CD14-positive monocyte (primary cell): ENCODE measurements at regions not wholly inside any gene's neighbourhood (a gene's known extent, or its start where the extent isn't known, plus 50 kb on each side); places are given as distances from the start of the nearest gene placed in this dataset.

ENCODE experiments used
- DNase-seq, 3 donors: peaks; one replicate each; pipeline ENCODE4 v3.0.0-alpha.2; 2011 to 2022
- H2AFZ ChIP-seq: 2 replicates; pipeline ENCODE4 v1.6.0; 2012; ENCODE audit warnings: mild to moderate bottlenecking, low read depth, low read length, inconsistent platforms; ENCODE audit not compliant: insufficient read depth, poor library complexity, severe bottlenecking
- H3K27ac ChIP-seq, 2 donors: 1 replicate in 1 of 2; 2 replicates in 1 of 2; pipeline ENCODE4 v1.5.1; 2012 to 2013; ENCODE audit warnings: low read length in 2 of 2, control low read depth in 1 of 2, inconsistent platforms in 1 of 2, low read depth in 1 of 2, mild to moderate bottlenecking in 1 of 2
- H3K27me3 ChIP-seq, 2 donors: one replicate each; pipeline versions ENCODE4 v1.6.0 to v1.6.1; 2011 to 2013; ENCODE audit warnings: low read length in 2 of 2; ENCODE audit not compliant: control insufficient read depth in 2 of 2, insufficient read depth in 2 of 2
- H3K36me3 ChIP-seq, 2 donors: replicated peaks in 1 of 2; 1 replicate in 1 of 2; 2 replicates in 1 of 2; pipeline versions ENCODE4 v1.5.1 to v1.6.1; 2012 to 2013; ENCODE audit warnings: low read length in 2 of 2, control low read depth in 1 of 2, inconsistent platforms in 1 of 2, mild to moderate bottlenecking in 1 of 2; ENCODE audit not compliant: insufficient read depth in 2 of 2, control insufficient read depth in 1 of 2
- H3K4me1 ChIP-seq, 2 donors: 1 replicate in 1 of 2; 2 replicates in 1 of 2; pipeline versions ENCODE4 v1.5.1 to v1.6.1; 2012 to 2013; ENCODE audit warnings: low read length in 2 of 2, control low read depth in 1 of 2, inconsistent platforms in 1 of 2, mild to moderate bottlenecking in 1 of 2, moderate library complexity in 1 of 2; ENCODE audit not compliant: insufficient read depth in 2 of 2, control insufficient read depth in 1 of 2
- H3K4me2 ChIP-seq: replicated peaks from 2 replicates; pipeline ENCODE3; 2012; ENCODE audit warnings: low read length, moderate library complexity, mild to moderate bottlenecking; ENCODE audit not compliant: poor library complexity, severe bottlenecking; ENCODE audit errors: extremely low read depth
- H3K4me3 ChIP-seq, 3 experiments: fragments of 200-600 bp in 1 of 3; sonication (generic) in 1 of 3; replicated peaks in 1 of 3; 1 replicate in 2 of 3; 2 replicates in 1 of 3; pipeline ENCODE4 v1.5.1; 2011 to 2013; ENCODE audit warnings: low read length in 3 of 3, mild to moderate bottlenecking in 3 of 3, control low read depth in 2 of 3, low read depth in 2 of 3, inconsistent platforms in 1 of 3, moderate library complexity in 1 of 3
- H3K79me2 ChIP-seq: 2 replicates; pipeline ENCODE4 v1.6.0; 2012; ENCODE audit warnings: mild to moderate bottlenecking, control low read depth, inconsistent platforms, low read length, moderate library complexity; ENCODE audit not compliant: insufficient read depth
- H3K9ac ChIP-seq: 2 replicates; pipeline ENCODE4 v1.6.0; 2017; ENCODE audit warnings: low read length, mild to moderate bottlenecking; ENCODE audit not compliant: insufficient read depth, poor library complexity, severe bottlenecking
- H3K9me3 ChIP-seq, 2 donors: replicated peaks in 1 of 2; 1 replicate in 1 of 2; 2 replicates in 1 of 2; pipeline versions ENCODE4 v1.5.1 to v1.6.1; 2012 to 2013; ENCODE audit warnings: low read length in 2 of 2, control low read depth in 1 of 2; ENCODE audit not compliant: control insufficient read depth in 1 of 2, insufficient read depth in 1 of 2
- H4K20me1 ChIP-seq: 2 replicates; pipeline ENCODE4 v1.6.0; 2012; ENCODE audit warnings: mild to moderate bottlenecking, low read length, control low read depth, moderate library complexity; ENCODE audit not compliant: insufficient read depth
- H3K27ac Mint-ChIP-seq, 7 donors: one replicate each; pipeline ENCODE4 v1.8.0; 2020; ENCODE audit warnings: mild to moderate bottlenecking in 7 of 7, mixed read lengths in 7 of 7, moderate library complexity in 6 of 7, inconsistent platforms in 2 of 7
- H3K27me3 Mint-ChIP-seq, 3 donors: one replicate each; pipeline ENCODE4 v1.8.0; 2021 to 2022; ENCODE audit warnings: low read depth in 3 of 3, mild to moderate bottlenecking in 3 of 3, mixed read lengths in 3 of 3, moderate library complexity in 3 of 3, inconsistent platforms in 1 of 3
- H3K36me3 Mint-ChIP-seq, 2 donors: one replicate each; pipeline ENCODE4 v1.8.0; 2020; ENCODE audit warnings: mixed read lengths in 2 of 2, inconsistent platforms in 1 of 2, mild to moderate bottlenecking in 1 of 2
- H3K4me1 Mint-ChIP-seq: one replicate; pipeline ENCODE4 v1.8.0; 2020; ENCODE audit warnings: mild to moderate bottlenecking, mixed read lengths
- H3K4me3 Mint-ChIP-seq, 2 donors: one replicate each; pipeline ENCODE4 v1.8.0; 2020; ENCODE audit warnings: mild to moderate bottlenecking in 2 of 2, mixed read lengths in 2 of 2, moderate library complexity in 1 of 2
- H3K9me3 Mint-ChIP-seq, 7 donors: one replicate each; pipeline ENCODE4 v1.8.0; 2020 to 2022; ENCODE audit warnings: mixed read lengths in 7 of 7, mild to moderate bottlenecking in 6 of 7, moderate library complexity in 6 of 7, inconsistent platforms in 2 of 7
- CTCF ChIP-seq: fragments of 200-600 bp; IDR thresholded peaks from one replicate; pipeline ENCODE4 v1.8.0; 2022; ENCODE audit warnings: antibody characterized with exemption, mild to moderate bottlenecking
- WGBS: methylation state at CpG from one replicate; pipeline ENCODE4 v1.1.5; 2013; ENCODE audit warnings: missing lambda C conversion rate; ENCODE audit not compliant: insufficient coverage; 5-methylcytosine and 5-hydroxymethylcytosine counted together
- intact Hi-C, 2 donors: fragments of 100-400 bp; cut with micrococcal nuclease; formaldehyde crosslinking; loops; one replicate each; pipeline versions ENCODE4 v1.15.0 to v1.15.1; 2023

DNA sequence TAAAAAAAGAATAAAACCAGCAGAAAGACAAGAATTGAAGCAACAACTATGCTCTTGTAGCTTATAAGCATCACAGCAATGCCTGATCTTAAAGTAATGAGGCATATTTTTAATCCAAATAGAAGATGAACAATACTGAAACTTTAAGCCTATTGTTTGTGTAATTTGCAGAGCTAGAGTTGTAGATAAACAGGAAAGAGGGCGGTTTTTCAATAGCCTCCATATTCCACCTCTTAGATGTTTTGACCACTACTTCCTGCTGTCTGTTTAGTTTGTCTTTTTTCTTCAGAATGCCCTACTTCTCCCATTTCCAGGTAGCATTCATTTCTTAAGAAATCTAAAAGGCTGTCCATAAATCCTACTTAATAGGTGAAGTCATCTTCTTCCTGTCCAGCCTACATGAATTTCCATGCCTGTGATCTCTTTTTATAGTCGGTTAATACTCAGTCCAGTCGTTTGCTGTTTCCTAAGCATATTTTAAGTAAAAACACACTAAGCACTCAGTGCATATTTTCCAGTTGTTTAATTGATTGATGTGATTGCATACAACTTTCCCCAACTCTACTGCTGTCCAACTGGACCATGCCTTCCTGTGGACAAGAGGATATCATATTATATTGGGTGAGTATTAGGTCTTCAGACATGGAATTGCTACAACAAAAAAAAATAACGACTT lies 308.1 kb downstream of the TFEC start:
- no peak overlapping the region for H3K4me2 ChIP-seq
- no peaks in the 10 kb centered on the region for H4K20me1 ChIP-seq
- no CpG with 5 or more reads among the region's 4 CpGs for WGBS
- Mint-ChIP-seq H3K36me3 (no peaks in the 10 kb centered on the region), H3K27ac (no peak overlapping the region), H3K9me3 (peaks cover 0 to 2% (median 0%) of the 10 kb centered on the region in 7 donors), H3K27me3 (peaks cover 0 to 3% (median 2%) of the 10 kb centered on the region in 3 donors), H3K4me3 (no peak overlapping the region), H3K4me1 (no peaks in the 10 kb centered on the region)
- no peaks in the 10 kb centered on the region for H3K27me3 ChIP-seq
- H3K4me1 ChIP-seq, result no peaks in the 10 kb centered on the region
- no peak overlapping the region for H3K4me3 ChIP-seq
- no peaks in the 10 kb centered on the region for H3K9me3 ChIP-seq
- H3K36me3 ChIP-seq, result no peaks in the 10 kb centered on the region
- no peak for TF ChIP-seq CTCF
- no peak overlapping the region for H3K9ac ChIP-seq
- no peaks in the 10 kb centered on the region for H3K79me2 ChIP-seq
- no peak overlapping the region for H2AFZ ChIP-seq
- intact Hi-C loops, result no loop called here
- DNase-seq, result no peak
- H3K27ac ChIP-seq, result no peak overlapping the region

- H3K4me2 ChIP-seq, result no peak overlapping the region
- TF ChIP-seq CTCF, result no peak
- Mint-ChIP-seq H3K27me3 (peaks cover 0 to 3% (median 2%) of the 10 kb centered on the region in 3 donors), H3K9me3 (peaks cover 0 to 2% (median 0%) of the 10 kb centered on the region in 7 donors), H3K4me1 (no peaks in the 10 kb centered on the region), H3K4me3 (no peak overlapping the region), H3K36me3 (no peaks in the 10 kb centered on the region), H3K27ac (no peak overlapping the region)
- H2AFZ ChIP-seq, result no peak overlapping the region
- H3K4me1 ChIP-seq, result no peaks in the 10 kb centered on the region
- no peaks in the 10 kb centered on the region for H4K20me1 ChIP-seq
- H3K9me3 ChIP-seq, result no peaks in the 10 kb centered on the region
- no peak overlapping the region for H3K27ac ChIP-seq
- no peak overlapping the region for H3K4me3 ChIP-seq
- intact Hi-C loops, result no loop called here
- H3K36me3 ChIP-seq, result no peaks in the 10 kb centered on the region
- H3K79me2 ChIP-seq, result no peaks in the 10 kb centered on the region
- WGBS, result no CpG with 5 or more reads among the region's 5 CpGs
- H3K9ac ChIP-seq, result no peak overlapping the region
- DNase-seq, result no peak
- no peaks in the 10 kb centered on the region for H3K27me3 ChIP-seq
Measured at GRCh38 chr7:115721293-115722217, 309.0 kb downstream of the TFEC start.
